Neural cell (in vitro differentiated cells): ENCODE measurements at regions not wholly inside any gene's neighbourhood (a gene's known extent, or its start where the extent isn't known, plus 50 kb on each side); places are given as distances from the start of the nearest gene placed in this dataset.

Experiments
- H2AFZ ChIP-seq: fragments of 200-600, 300-800 bp; sonication (generic), shearing (Covaris generic); 2 replicates; pipeline ENCODE4 v1.6.0; 2014; ENCODE audit warnings: low read depth, mild to moderate bottlenecking, antibody characterized with exemption, low read length, moderate library complexity
- H3F3A ChIP-seq: fragments of 200-600 bp; shearing (Covaris generic); 2 replicates; pipeline ENCODE4 v1.6.1; 2016; ENCODE audit warnings: mild to moderate bottlenecking, moderate library complexity, mixed read lengths, antibody characterized with exemption, low read length; ENCODE audit not compliant: insufficient read depth, poor library complexity, severe bottlenecking
- H3K27ac ChIP-seq: fragments of 200-600, 300-800 bp; sonication (generic), shearing (Covaris generic); 2 replicates; pipeline ENCODE4 v1.5.1; 2014; ENCODE audit warnings: mild to moderate bottlenecking, low read length, moderate library complexity
- H3K27me3 ChIP-seq: fragments of 300-800, 200-600 bp; sonication (generic), shearing (Covaris generic); 2 replicates; pipeline ENCODE4 v1.6.0; 2014; ENCODE audit warnings: mild to moderate bottlenecking, low read depth, low read length, moderate library complexity; ENCODE audit not compliant: insufficient read depth
- H3K36me3 ChIP-seq: fragments of 300-800, 200-600 bp; sonication (generic), shearing (Covaris generic); 2 replicates; pipeline ENCODE4 v1.5.1; 2014; ENCODE audit warnings: mild to moderate bottlenecking, antibody characterized with exemption, low read length, moderate library complexity; ENCODE audit not compliant: insufficient read depth
- H3K4me2 ChIP-seq: fragments of 300-800, 200-600 bp; sonication (generic), shearing (Covaris generic); 2 replicates; pipeline ENCODE4 v1.6.0; 2014; ENCODE audit warnings: mild to moderate bottlenecking, low read length
- H3K4me3 ChIP-seq: fragments of 300-800, 200-600 bp; sonication (generic), shearing (Covaris generic); 2 replicates; pipeline ENCODE4 v1.5.1; 2014; ENCODE audit warnings: mild to moderate bottlenecking, low read length, moderate library complexity
- H3K79me2 ChIP-seq: fragments of 200-600 bp; shearing (Covaris generic); replicated peaks from 2 replicates; pipeline ENCODE4 v1.6.0; 2014; ENCODE audit warnings: mild to moderate bottlenecking, low read length, moderate library complexity; ENCODE audit not compliant: insufficient read depth
- H3K9ac ChIP-seq: fragments of 300-800, 200-600 bp; sonication (generic), shearing (Covaris generic); 2 replicates; pipeline ENCODE4 v1.6.1; 2016; ENCODE audit warnings: mild to moderate bottlenecking, low read length, mixed read lengths
- H3K9me2 ChIP-seq: fragments of 200-600 bp; shearing (Covaris generic); 2 replicates; pipeline ENCODE4 v1.6.1; 2016; ENCODE audit warnings: mild to moderate bottlenecking, low read length, mixed read lengths; ENCODE audit not compliant: insufficient read depth
- H3K9me3 ChIP-seq: fragments of 200-600, 300-800 bp; sonication (generic), shearing (Covaris generic); 2 replicates; pipeline ENCODE4 v1.6.1; 2016; ENCODE audit warnings: mild to moderate bottlenecking, mixed run types, low read length, moderate library complexity, mixed read lengths
- H4K20me1 ChIP-seq: fragments of 200-600 bp; shearing (Covaris generic); 2 replicates; pipeline ENCODE4 v1.6.1; 2016; ENCODE audit warnings: mild to moderate bottlenecking, mixed run types; ENCODE audit not compliant: insufficient read depth
- CTCF ChIP-seq: fragments of 450-650 bp; IDR thresholded peaks from 2 replicates; pipeline ENCODE4 v1.5.1; 2014; ENCODE audit warnings: antibody characterized with exemption, mild to moderate bottlenecking, moderate library complexity; ENCODE audit not compliant: poor library complexity, severe bottlenecking
- EP300 ChIP-seq: fragments of 450-650 bp; conservative IDR thresholded peaks from 2 replicates; pipeline ENCODE4 v1.6.1; 2014; ENCODE audit warnings: antibody characterized with exemption, mild to moderate bottlenecking, moderate library complexity; ENCODE audit not compliant: poor library complexity, severe bottlenecking
- EZH2 ChIP-seq: fragments of 200-600, 300-800 bp; shearing (Covaris generic), sonication (generic); IDR thresholded peaks from 2 replicates; pipeline ENCODE4 v1.6.1; 2014; ENCODE audit warnings: antibody characterized with exemption, low read length, borderline replicate concordance, mild to moderate bottlenecking; ENCODE audit not compliant: insufficient read depth, poor library complexity, severe bottlenecking
- MXI1 ChIP-seq: fragments of 450-650 bp; conservative IDR thresholded peaks from 2 replicates; pipeline ENCODE4 v1.6.1; 2014; ENCODE audit warnings: antibody characterized with exemption, mild to moderate bottlenecking; ENCODE audit not compliant: poor library complexity, severe bottlenecking
- POLR2AphosphoS5 ChIP-seq: IDR thresholded peaks from 2 replicates; pipeline ENCODE4 v1.6.1; 2012
- RAD21 ChIP-seq: fragments of 450-650 bp; conservative IDR thresholded peaks from 2 replicates; pipeline ENCODE4 v1.6.1; 2014; ENCODE audit warnings: antibody characterized with exemption, mild to moderate bottlenecking, moderate library complexity
- REST ChIP-seq: IDR thresholded peaks from 2 replicates; pipeline ENCODE4 v1.6.1; 2012; ENCODE audit warnings: borderline replicate concordance
- SMC3 ChIP-seq: fragments of 450-650 bp; conservative IDR thresholded peaks from 2 replicates; pipeline ENCODE4 v1.6.1; 2014; ENCODE audit warnings: antibody characterized with exemption, mild to moderate bottlenecking, moderate library complexity; ENCODE audit not compliant: poor library complexity
- TAF1 ChIP-seq: IDR thresholded peaks from 2 replicates; pipeline ENCODE4 v1.6.1; 2012; ENCODE audit warnings: low read depth

GRCh38 chr2:65490222-65490621 lies 57.8 kb upstream of the SPRED2 start:
- H3F3A ChIP-seq, result no peaks in the 10 kb centered on the region

GRCh38 chr2:65489269-65489668 lies 56.9 kb upstream of the SPRED2 start:
- no peaks in the 10 kb centered on the region for H3F3A ChIP-seq
- H2AFZ ChIP-seq, result no peak overlapping the region
- no peak overlapping the region for H3K27ac ChIP-seq
- no peaks in the 10 kb centered on the region for H3K9me3 ChIP-seq
- H3K9me2 ChIP-seq, result no peaks in the 10 kb centered on the region
- H3K79me2 ChIP-seq, result no peaks in the 10 kb centered on the region
- no peaks in the 10 kb centered on the region for H3K27me3 ChIP-seq
- no peaks in the 10 kb centered on the region for H4K20me1 ChIP-seq
- no peak overlapping the region for H3K4me3 ChIP-seq
- no peak overlapping the region for H3K9ac ChIP-seq
- H3K4me2 ChIP-seq, result no peak overlapping the region
- no peaks in the 10 kb centered on the region for H3K36me3 ChIP-seq
- TF ChIP-seq EP300 (no peak), SMC3 (no peak), RAD21 (no peak), POLR2AphosphoS5 (no peak), TAF1 (no peak), EZH2 (no peak), REST (no peak), MXI1 (no peak)

More at GRCh38 chr2:65490222-65490621, 57.8 kb upstream of the SPRED2 start:
- no peaks in the 10 kb centered on the region for H3K9me3 ChIP-seq
- H3K27me3 ChIP-seq, result no peaks in the 10 kb centered on the region
- no peaks in the 10 kb centered on the region for H3K36me3 ChIP-seq
- H3K27ac ChIP-seq, result no peak overlapping the region
- TF ChIP-seq CTCF (no peak), TAF1 (no peak), EZH2 (no peak), RAD21 (no peak), POLR2AphosphoS5 (no peak), EP300 (no peak), MXI1 (no peak), REST (no peak), SMC3 (no peak)
- no peak overlapping the region for H3K4me2 ChIP-seq
- no peak overlapping the region for H3K9ac ChIP-seq
- H3K79me2 ChIP-seq, result no peaks in the 10 kb centered on the region
- H2AFZ ChIP-seq, result no peak overlapping the region
- H4K20me1 ChIP-seq, result no peaks in the 10 kb centered on the region
- H3K9me2 ChIP-seq, result no peaks in the 10 kb centered on the region
- H3K4me3 ChIP-seq, result no peak overlapping the region
